D721Med (cell line): ENCODE measurements at regions not wholly inside any gene's neighbourhood (a gene's known extent, or its start where the extent isn't known, plus 50 kb on each side); places are given as distances from the start of the nearest gene placed in this dataset.

Experiments
- DNase-seq: peaks from one replicate; pipeline ENCODE4 v3.0.0; 2011; ENCODE audit warnings: low spot score; ENCODE audit not compliant: insufficient read length
- FAIRE-seq: peaks from 2 replicates; lab custom pipeline; 2011; peaks lifted over from hg19 to GRCh38; lab: Jason Lieb, UNC
- TF ChIP-seq, protein P1 (sequence below): IDR thresholded peaks from 2 replicates; pipeline ENCODE4 v1.5.1; 2012; ENCODE audit warnings: mild to moderate bottlenecking, control low read depth; ENCODE audit not compliant: insufficient read depth; ENCODE audit errors: missing control alignments

DNA sequence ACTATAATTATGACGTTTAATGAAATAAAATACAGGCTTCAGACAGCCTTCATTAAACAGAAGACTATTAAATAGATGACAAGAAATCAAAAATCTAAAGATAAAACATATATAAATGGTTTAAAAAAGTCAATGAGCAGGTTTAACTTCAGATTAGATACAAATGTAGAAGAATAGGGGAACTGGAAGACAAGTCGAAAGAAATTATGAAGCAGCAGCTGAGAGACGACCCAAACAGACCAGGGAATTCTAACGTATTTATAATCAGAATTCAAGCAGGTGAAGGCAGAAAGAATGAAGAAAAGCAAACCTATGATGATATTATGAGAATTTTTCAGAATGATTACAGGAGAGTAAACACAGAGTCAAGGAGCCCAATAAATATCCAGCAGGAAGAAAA lies 235.1 kb upstream of the XYLT1 start:
- DNase-seq (no peak), FAIRE-seq (no peak)
- TF ChIP-seq, protein P1, sequence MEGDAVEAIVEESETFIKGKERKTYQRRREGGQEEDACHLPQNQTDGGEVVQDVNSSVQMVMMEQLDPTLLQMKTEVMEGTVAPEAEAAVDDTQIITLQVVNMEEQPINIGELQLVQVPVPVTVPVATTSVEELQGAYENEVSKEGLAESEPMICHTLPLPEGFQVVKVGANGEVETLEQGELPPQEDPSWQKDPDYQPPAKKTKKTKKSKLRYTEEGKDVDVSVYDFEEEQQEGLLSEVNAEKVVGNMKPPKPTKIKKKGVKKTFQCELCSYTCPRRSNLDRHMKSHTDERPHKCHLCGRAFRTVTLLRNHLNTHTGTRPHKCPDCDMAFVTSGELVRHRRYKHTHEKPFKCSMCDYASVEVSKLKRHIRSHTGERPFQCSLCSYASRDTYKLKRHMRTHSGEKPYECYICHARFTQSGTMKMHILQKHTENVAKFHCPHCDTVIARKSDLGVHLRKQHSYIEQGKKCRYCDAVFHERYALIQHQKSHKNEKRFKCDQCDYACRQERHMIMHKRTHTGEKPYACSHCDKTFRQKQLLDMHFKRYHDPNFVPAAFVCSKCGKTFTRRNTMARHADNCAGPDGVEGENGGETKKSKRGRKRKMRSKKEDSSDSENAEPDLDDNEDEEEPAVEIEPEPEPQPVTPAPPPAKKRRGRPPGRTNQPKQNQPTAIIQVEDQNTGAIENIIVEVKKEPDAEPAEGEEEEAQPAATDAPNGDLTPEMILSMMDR = no peak

DNA sequence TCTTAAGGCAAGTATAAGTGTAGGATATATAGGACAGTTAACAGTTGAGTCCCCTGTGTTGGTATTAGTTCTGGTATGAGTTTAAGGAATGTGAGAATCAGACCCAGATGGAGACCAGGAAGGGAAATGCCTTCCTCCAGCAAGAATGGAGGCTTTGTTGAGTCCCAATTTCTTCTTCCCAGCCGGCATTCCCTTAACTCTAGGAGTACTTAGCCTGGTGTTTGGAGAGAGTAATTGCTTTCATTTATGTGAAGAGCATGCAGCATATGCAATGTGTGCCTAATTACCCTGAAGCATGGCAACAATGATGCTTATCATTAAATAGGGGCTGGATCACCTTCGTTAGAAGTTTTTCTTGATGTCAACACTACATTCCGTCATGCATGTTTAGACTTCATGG lies 225.9 kb upstream of the XYLT1 start:
- TF ChIP-seq, protein P1 = no peak
- FAIRE-seq = no peak
- DNase-seq = no peak

DNA sequence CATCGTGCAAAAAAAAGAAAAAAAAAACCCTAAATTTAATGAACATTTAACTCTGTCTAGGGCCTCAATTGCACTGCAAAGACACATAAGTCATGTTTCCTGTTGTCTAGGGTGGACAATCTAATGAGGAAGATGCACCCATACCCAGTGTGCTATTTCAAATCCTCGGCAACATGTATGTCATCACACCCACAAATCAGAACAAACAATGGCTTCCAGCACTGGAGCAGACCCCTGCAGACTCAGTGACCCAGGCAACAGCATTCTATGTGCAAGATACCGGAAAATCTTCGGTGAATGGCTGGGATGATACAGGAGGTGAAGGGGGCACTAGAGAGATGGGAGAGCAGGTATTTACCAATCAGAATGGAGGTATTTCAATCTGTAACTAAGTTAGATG lies 221.7 kb upstream of the XYLT1 start:
- FAIRE-seq = no peak
- TF ChIP-seq, protein P1 = no peak
- no peak for DNase-seq

DNA sequence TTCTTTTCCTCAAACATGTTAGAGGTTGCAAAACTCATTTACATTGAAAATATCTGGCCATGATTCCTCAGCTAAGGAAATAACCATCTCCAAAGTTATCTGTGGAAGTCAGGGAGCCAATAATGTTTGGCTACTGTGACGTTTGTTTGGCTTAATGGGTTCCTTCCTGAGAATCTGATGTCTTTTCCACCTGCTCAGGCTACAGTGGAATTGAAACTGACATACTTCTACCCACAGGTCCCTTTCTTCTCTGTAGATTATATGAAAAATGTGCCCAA lies 221.1 kb upstream of the XYLT1 start:
- no peak for FAIRE-seq
- TF ChIP-seq, protein P1 = no peak

DNA sequence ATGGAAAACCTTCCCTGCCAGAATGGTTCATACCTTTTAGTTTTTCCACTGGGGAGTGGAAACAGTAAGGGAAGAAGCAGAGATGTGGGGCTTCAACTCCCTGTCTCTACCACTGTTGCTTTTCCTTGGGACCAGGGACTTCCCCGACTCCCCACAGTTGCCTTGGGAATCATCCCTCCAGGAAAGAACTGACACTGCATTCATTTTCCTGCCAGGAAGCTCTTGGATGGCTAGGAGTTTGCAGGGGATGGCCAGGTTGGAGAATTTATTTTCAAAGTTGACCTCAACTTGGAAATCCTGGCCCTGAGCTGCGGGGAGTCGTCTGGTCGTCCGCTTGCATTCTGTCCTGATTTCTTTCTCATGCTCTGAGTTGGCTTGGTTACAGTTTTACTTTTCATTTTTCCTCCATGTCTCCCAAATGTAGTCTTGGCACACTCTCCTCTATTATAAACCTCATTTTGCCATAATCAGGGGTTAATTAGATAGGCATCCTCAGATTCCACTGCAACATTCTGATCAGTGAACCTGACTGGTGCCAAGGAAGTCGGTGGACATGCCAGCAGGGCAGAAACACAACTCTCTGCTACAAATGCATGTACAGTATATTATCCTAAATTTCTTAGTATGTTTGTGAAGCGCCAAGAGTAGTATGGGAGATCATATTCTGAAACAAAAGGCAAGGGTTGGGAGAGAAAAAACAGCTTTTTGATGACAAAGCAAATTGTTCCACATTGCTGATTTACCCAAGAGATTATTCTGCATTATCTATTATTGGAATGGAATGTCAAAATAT lies 220.5 kb upstream of the XYLT1 start:
- DNase-seq (no peak), FAIRE-seq (no peak)
- TF ChIP-seq, protein P1 = no peak

More for the DNA sequence above, 221.1 kb upstream of the XYLT1 start:
- DNase-seq = no peak

DNA sequence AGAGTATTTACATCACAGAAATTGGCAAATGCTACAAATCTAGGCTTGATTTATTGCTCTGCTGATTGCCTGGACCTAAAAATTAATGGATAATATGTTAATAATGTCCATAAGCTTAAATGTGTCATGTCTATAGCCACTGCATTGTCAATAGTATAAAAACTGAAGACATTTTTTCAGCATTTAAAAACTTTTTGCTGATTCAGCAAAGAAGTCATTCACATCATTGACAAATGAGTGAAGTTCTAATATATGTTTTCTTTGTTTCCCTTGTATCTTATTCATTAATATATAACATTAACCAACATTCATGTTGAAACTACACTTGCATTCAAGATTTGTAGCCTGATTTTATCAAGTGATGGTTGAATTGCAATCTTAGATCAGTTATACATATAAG lies 214.7 kb upstream of the XYLT1 start:
- DNase-seq (no peak), FAIRE-seq (no peak)
- TF ChIP-seq, protein P1 = no peak

DNA sequence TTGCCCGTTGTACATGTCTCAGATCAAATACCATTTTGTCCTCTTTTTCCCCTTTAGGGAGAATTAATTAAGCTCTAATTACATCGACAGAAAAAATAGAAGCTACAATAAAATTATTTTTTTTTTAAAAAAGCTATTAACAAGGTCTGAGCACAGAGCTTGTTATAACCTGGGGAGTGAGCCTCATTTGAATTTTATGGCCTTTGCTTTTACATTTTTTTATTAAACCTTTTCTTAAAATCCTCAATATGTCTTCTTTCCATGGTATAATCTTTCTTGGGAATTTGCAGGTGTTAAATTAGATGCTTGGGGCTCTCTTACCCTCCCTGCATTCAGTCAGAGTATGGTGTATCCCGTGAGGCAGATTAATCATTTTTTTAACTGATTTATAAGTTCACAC lies 212.5 kb upstream of the XYLT1 start:
- TF ChIP-seq, protein P1 = no peak
- no peak for DNase-seq
- FAIRE-seq = no peak
